ENCODE measurements at regions not wholly inside any gene's neighbourhood (a gene's known extent, or its start where the extent isn't known, plus 50 kb on each side); places are given as distances from the start of the nearest gene placed in this dataset.
"Not testable (repeated sequence)": the region's sequence is repeated elsewhere in the genome, so short reads cannot be mapped to it uniquely, and the experiment has no call there.

DNA sequence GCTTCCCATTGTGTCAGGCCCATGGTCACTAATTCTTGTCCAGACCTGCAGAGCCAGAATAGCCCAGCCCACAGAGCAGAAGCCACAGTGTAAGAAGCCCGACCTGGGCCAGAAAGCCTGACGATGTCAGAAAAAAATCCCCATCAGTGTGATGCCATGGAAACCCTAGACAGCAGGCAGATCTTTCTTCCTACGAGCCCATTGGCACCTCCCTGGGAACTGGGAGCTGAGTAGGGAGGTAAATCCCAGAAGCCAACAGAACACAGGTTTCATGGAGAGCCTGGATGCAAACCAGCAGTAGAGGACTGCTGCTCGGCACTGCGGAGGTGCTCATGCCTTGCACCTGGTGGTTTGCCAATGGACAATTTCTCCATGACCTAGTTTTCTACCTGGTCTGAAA, 82.2 kb upstream of the SLC22A16 start:
- no peak for DNase-seq

DNA sequence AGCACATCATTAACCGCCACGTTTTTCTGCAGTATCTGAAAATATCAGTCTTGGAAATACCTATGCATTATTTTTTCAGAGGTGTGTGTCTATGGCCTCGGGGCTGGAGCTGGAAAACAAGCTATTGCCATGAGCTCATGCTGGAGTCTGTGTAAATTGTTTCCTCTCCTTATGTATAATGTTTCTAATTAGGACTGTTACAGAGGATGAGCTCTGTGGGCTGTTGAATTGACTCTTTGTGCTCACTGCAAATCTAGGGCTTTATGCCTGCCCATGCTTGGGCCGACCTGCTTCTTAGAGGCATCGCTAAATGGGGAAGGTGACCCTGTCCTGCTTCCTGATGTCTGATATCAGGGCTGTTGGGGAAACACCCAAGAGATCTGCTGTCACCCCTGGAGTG, 80.8 kb upstream of the SLC22A16 start:
- DNase-seq: no peak

DNA sequence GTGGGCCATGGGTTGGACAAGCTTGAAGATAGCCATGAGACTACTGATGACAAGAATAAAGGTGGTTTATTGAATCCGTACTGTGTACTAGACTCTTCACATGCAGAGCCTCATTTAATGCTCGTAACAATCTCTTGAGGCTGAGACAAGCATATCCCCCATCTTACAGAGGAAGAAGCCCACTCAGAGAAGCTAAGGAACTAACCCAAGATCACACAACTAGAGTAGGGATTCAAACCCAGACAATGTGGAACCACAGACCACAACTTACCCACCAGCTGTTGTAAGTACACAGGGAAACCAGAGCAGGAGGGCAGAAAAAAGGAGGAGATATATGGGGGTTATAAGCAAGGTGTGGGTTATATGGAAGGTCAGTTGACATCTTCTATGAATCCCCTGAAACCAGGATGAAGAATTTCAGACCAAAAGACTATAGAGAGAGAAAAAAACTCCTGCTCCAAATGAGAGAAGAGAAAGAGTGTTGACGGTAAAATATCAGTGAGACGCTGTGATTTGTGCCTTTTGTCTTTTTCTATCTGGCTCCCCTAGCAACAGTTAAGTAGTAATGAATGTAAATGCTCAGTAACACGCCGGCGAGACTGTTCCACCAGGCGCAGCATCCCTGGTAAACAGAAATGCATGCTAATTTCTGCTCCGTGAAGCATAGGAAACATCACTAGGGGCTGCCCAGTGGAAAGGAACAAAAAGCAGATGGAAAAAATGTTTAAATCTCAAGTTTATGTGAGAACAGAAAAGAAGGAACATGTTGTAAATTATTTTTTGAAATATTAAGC, 80.1 kb upstream of the SLC22A16 start:
- no peak for DNase-seq

DNA sequence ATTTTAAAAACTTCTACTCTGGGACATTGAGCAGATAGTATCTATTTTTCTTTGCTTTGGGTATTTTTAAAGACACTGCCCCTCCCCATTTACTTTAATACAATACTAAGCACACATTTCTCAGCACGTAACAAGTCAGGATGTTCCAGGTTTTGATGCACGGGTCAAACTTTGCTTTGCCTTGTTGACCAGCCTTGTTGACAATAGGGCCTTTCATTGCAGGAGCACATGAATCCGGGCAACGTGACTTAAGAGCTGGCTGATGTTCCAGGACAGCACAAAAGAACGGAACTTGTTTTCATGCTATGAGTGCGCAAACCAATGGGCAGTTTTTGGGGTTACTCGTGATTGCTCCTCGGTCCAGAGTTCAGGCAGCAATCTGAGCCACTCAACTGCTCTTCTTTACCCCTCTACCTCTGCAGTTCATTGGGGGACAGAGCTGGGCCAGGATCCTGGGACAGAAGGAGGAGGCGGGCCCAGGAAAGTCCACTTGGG, 78.6 kb upstream of the SLC22A16 start:
- DNase-seq: no peak

DNA sequence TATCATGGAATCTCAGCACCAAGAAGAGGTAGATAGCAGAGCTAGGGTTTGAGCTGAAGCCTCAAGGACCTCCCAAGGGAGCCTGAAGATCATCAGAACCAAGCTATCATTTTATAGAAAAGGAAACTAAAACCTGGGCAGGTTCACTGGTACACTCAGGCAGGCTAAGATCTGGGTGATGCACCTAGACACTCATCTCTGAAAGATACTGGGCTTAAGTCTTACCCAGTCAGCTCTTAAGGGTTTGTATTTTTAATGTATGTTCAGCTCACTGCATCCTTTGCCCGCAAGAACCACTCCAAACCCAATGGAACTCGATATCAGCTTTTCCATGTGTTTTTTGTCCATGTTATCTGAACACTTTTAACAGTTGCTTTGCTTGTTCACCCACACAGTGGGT, 78.0 kb upstream of the SLC22A16 start:
- DNase-seq: no peak

DNA sequence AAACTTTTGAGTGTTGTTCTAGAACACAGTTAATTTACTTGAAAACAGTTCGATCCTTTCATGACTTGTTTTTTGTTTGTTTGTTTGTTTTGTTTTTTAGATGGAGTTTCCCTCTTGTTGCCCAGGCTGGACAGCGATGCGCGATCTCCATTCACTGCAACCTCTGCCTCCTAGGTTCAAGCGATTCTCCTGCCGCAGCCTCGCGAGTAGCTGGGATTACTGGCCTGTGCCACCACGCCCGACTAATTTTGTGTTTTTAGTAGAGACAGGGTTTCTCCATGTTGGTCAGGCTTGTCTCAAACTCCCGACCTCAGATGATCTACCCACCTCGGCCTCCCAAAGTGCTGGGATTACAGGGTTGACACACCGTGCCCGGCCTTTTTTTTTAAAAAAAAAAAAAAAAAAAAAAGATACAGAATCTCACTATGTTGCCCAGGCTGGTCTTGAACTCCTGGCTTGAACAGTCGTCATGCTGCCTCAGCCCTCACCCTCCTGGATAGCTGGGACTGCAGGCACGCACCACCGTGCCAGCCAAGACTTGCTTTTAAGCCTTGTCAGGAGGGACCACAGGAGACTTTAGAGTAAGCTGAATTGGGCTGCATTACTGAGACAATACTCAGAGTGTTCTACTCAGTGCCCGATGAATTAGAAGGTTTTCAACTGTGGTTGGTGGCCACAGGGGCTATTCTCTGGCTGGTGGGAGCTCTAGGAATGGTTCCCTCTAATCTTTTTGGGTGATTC, 76.7 kb upstream of the SLC22A16 start:
- DNase-seq: no peak

DNA sequence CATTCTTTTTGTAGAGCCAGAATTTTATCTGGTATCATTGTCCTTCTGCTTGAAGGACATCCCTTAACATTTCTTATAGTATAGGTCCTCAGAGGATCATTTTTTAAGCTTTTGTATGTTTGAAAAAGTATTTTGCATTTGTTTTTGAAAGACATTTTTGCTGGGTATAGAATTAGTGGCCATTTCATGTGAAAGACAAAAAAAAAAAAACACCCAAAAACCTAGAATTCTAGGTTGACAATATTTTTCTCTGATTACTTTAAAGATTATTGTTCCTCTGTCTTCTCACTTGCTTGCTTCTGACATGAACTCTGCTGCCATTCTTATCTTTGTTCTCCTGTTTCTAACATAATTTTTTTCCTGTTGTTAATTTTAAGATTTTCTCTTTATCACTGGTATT, 75.7 kb upstream of the SLC22A16 start:
- DNase-seq: no peak

DNA sequence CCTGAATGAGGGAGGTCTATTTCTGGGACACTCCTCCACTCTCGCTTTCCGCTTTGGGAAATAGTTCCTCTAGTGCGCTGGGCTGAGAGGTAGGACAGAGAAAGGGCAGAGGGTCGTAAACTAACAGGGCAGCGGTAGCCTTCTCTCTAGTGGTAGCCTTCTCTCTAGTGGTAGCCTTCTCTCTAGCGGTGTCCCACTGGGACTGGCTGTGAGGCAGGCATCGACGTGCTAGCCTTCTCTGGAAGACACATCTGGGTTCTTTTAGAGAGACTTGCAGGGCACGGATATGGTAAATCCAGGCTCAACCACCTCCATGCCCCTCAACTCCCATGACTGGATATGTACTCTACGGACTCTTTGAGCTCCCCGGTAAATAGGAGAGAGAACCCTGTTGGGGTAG, 74.7 kb upstream of the SLC22A16 start:
- DNase-seq: no peak

DNA sequence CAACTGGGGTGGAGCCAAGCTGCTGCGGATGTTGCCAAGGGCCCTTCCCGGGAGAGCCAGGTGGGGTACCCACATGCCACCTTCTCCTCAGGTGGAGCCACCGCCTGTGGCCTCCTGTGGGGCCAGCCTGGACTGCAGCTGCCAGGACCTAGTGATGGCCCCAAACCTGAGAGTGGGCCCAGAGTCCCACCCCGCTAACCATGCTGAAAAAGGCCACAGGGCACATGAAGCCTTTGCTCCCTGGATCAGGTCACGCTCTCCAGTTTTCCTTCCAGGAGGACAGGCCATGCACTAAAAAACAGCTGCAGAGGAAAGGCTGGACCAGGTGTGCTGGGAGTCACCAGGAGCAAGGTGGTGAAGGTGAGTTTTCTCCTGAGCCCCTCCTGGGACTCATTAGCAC, 73.9 kb upstream of the SLC22A16 start:
- DNase-seq: no peak

DNA sequence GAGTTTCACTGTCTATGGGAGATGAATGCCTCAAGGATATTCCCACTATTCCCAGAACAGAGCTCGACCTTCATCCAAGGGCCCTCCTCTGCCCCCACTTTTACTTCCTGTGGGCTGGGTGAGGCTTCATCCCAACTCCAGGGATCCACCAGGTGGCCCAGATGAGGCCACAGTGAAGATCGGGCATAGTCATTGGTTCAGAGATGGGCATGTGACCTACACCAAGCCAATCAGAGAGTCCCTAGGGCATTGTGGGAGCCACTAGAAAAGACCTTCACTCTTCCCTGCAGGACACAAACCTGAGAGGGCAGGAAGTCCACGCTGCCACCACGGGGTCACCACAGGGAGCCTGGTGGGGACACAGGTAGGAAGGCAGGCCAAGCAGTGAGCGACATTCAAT, 72.9 kb upstream of the SLC22A16 start:
- DNase-seq: no peak

DNA sequence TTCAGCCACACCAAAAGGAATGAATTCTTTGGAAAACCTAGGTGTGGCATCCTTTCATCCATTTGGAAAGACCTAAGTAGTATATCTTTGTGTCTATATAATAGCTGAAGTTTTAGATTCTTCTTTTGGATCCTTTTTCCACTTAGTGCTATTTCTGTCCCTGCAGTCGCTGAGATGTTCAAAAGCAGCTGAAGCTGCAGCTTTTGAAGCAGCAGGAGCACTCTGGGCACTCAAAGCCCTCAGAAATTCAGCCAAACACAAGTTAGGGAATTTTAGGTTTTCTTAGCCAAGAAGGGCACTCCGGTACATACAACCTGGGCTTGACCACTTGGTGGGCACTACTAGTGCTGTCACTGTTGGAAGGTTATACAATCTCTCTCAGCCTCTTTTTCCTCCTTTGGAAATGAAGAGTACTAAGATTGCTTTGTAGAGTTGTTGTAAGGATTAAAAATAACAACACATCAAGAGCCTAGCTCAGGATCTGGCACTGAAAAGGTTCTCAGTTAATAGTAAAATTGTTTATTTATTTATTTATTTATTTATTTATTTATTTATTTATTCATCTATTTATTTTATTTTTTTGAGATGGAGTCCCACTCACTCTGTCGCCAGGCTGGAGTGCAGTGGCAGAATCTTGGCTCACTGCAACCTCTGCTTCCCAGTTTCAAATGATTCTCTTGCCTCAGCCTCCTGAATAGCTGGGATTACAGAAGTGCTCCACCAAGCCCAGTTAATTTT, 71.9 kb upstream of the SLC22A16 start:
- DNase-seq: no peak

DNA sequence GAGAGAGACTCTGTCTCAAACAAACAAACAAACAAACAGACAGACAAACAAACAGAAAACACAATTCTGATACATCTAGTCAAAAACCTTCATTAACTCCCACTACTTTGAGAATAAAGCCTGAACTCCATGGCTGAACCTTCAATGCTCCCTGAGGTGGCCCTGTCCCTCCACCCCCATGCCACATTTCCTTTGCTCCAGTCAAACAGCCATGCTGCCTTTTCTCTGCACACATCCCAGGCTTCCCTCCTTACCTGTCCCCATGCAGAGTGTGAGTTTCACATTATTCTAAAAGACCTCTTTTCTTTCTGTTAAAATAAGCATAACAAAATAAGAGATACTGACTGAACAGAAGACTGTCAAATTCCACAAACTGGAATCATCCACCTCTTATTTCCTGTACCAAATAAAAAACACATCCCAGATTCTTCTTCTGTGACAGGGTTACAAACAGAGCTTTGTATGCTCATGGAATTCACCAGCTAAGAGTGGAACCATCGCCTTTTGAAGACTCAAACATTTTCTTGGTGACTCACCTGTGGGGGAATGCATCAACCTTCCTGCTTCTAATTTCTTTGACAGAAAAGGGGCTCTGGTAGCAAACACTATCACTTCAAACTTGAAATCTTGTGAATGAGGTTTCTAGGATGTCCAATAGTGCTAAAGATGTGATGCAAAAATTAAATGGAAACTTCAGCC, 71.0 kb upstream of the SLC22A16 start:
- DNase-seq: peak; percentile 11

DNA sequence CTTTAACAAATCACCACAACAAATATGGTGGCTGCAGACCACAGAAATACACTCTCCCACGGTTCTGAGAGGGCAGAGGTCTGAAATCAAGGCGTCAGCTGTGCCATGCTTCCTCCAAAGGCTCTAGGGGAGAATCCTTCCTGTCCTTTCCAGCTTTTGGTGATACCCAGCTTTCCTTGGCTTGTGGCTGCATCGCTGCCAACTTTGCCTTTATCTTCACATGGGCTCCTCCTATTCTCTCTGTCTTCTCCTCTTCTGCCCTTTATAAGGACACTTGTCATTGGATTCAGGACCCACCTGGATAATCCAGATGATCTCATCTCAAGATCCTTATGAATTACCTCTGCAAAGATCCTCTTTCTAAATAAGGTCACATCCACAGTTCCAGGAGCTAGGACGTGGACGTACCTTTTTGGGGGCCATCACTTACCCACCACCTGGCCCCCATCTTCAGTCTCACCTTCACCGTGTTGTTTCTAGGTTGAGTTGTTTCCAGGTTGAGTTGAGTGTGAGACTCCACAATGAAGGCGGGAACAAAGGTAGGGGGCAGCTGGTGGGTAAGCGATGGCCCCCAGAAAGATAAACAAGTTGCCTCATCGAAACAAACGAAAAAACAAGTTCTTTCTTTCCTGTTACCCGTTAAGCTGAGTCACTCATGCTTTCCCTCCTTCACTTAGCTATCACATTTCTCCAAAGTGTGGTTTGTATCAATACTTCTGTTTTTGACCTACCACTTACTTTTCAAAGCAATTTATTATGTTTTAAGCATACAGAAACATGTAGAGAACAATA, 68.9 kb upstream of the SLC22A16 start:
- DNase-seq: no peak

DNA sequence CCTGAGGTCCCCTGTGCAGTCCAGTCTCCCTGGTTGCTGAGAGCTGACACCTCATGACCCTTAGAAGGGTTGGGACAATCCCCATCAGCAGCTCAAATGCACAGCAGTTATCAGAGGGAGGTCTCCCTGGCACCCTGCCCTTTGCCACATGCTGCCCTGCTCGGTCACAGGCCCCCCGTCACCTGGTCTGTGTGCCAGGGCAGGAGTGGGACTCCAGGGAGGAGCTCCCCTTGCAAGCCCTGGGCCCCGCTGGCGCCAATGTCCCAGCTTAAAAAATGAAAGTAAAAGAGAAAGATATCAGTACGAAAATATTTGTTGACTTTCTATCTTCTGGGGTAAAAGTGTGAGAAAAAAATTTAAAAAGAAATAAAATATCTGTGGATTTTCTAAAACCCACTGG, 68.1 kb upstream of the SLC22A16 start:
- DNase-seq: no peak

DNA sequence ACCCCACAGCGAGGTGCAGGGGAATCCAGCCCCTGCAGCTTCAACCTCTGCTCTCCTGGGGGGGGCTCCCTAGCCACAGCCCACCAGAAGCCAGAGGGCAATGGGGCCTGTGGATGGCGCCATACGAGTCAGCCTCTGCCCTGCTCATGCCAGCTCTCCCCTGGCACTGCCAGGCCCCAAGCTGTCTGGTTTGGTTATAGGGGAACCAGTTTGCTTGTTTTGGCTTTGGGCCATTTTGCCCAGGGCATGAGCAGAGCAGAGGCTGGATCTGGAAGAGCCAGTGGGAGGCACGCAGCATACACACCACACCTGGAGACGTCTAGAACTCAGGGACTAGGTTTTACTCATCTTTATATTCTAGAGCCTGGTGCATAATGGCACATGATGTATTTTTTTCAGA, 66.7 kb upstream of the SLC22A16 start:
- no peak for DNase-seq

DNA sequence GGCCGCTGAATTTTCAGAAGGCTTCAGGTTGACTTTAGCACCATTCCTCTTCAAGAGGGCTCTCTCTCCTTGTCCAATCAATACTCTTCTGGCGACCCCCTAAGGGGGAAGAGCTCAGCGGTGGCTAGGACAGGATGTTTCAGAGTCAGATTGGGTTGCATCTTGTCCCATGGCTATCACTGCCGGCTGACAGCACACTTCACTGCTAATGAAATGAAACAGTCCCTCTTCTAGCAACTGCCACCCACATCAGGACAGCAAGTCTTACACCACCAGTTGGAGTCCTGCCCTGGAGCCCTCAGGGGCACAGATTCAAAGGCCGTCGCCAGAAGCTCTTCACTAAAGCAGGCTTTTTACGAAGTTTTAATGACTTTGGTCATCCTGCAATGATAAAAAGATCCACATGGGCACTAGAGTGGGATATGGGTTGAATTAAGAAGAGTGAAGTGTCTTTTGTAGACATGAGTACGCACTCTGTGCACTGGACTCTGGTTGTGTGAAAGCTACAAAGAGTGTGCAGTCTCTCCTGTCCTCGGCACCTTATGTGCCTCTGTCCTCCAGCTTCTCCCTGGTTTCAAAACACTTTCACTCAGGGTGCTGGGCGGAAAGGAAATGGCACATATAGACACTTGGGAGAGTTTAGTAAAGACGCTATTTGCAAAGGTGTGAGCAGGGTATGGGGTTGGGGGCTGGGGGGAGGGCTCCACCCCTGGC, 66.1 kb upstream of the SLC22A16 start:
- DNase-seq: no peak

DNA sequence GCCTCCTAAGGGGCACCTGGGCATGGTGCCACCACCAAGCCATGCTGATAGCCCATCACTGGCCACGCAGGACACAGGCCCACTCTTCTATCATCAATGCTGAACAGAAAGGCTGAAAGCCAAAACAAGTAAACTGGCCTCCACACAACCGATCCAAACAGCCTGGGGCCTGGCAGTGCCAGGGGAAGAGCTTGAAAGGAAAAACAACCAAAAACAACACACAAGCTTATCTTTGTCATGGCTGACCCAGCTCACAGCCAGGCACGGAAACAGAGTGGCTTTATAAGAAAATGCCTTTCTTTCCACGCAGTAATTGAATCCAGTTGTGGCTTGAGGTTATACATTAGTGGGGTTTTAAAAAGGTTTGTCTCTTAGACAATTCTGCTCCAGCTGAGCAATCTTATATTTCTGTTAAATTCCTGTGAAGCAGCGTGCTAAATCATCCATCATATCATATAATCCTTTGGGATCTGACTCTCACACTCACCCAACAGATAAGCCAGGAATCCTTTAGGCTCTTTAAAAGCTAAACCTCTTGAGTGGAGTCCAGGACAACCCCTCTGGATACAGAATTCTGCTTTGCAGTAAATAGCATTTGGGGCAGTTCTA, 65.4 kb upstream of the SLC22A16 start:
- no peak for DNase-seq

DNA sequence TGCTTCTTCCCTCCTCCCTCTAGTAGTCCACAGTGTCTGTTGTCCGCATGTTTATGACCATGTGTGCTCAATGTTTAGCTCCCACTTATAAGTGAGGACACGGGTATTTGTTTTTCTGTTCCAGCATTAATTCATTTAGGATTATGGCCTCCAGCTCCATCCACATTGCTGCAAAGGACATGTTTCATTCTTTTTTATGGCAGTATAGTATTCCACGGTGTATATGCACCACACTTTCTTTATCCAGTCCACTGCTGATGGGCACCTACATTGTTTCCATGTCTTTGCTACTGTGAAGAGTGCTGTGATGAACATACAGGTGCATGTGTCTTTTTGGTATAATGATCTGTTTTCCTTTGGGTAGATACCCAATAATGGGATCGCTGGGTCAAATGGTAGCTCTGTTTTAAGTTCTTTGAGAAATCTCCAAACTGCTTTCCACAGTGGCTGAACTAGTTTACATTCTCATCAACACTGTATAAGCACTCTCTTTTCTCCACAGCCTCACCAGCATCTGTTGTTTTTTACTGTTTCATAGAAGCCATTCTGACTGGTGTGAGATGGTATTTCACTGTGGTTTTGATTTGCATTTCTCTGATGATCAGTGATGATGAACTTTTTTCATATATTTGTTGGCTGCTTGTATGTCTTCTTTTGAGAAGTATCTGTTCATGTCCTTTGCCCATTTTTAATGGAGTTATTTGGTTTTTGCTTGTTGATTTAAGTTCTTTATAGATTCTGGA, 63.0 kb upstream of the SLC22A16 start:
- not testable (repeated sequence) for DNase-seq

DNA sequence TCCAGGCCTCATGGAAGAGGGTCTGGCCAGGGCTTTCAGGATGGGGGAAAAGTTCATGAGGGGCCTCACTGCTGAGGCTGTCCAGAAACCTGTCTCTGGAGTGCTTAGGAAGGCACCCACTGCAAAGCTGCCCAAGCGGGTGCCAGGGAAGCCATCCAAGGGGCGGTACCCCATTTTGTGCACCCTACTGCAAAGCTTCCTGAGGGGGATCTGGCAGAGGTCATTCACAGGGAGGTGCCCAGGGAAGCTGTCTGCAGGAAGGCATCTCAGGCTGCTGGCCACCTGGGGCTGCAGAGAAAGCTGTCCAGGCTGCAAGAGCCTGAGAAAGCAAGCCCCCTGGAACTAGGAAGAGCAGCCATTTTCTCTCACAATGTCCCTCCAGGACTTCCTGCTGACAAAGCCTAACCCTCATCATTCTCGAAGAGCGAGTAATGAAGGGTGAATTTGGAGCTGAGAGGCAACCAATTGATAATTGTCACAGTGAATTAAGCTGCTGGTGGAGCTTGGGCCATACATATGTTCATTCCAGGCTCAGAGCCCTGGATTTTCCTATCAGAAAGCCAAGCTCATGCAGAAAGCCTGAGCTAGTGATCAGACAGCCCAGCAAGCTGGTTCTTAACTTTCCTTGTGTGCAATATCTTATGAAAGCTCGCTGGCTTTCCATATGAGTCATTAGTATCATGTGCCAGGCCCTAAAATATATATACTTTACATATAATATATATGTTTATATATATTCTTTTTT, 62.2 kb upstream of the SLC22A16 start:
- DNase-seq: no peak

Data from T1000 (cell line).